ENCODE measurements at regions not wholly inside any gene's neighbourhood (a gene's known extent, or its start where the extent isn't known, plus 50 kb on each side); places are given as distances from the start of the nearest gene placed in this dataset.

- no peak for DNase-seq
Measured at GRCh38 chr15:47355759-47356158, 361.5 kb upstream of the SEMA6D start.

- no peak for DNase-seq
Measured at GRCh38 chr15:47356297-47356696, 361.0 kb upstream of the SEMA6D start.

- DNase-seq, result no peak
Measured at GRCh38 chr15:47358876-47359275, 358.4 kb upstream of the SEMA6D start.

GRCh38 chr15:47360305-47360704, 357.0 kb upstream of the SEMA6D start:
- no peak for DNase-seq

GRCh38 chr15:47362118-47362905, 355.0 kb upstream of the SEMA6D start:
- no peak for DNase-seq

- no peak for DNase-seq
Measured at GRCh38 chr15:47363653-47364052, 353.7 kb upstream of the SEMA6D start.

GRCh38 chr15:47364230-47365141, 352.8 kb upstream of the SEMA6D start:
- DNase-seq, result no peak

- DNase-seq, result no peak
Measured at GRCh38 chr15:47366884-47367283, 350.4 kb upstream of the SEMA6D start.

GRCh38 chr15:47367726-47368390, 349.4 kb upstream of the SEMA6D start:
- no peak for DNase-seq

- no peak for DNase-seq
Measured at GRCh38 chr15:47371939-47372338, 345.4 kb upstream of the SEMA6D start.

GRCh38 chr15:47374222-47374621, 343.1 kb upstream of the SEMA6D start:
- DNase-seq, result no peak

GRCh38 chr15:47376190-47376589, 341.1 kb upstream of the SEMA6D start:
- no peak for DNase-seq

- DNase-seq, result no peak
Measured at GRCh38 chr15:47377465-47377864, 339.8 kb upstream of the SEMA6D start.

GRCh38 chr15:47378527-47378926, 338.8 kb upstream of the SEMA6D start:
- DNase-seq, result no peak

GRCh38 chr15:47383102-47383501, 334.2 kb upstream of the SEMA6D start:
- DNase-seq, result no peak

- no peak for DNase-seq
Measured at GRCh38 chr15:47383801-47384200, 333.5 kb upstream of the SEMA6D start.

- no peak for DNase-seq
Measured at GRCh38 chr15:47384341-47384740, 333.0 kb upstream of the SEMA6D start.

GRCh38 chr15:47384776-47385175, 332.5 kb upstream of the SEMA6D start:
- DNase-seq, result no peak

- DNase-seq, result no peak
Measured at GRCh38 chr15:47386459-47386858, 330.8 kb upstream of the SEMA6D start.

- no peak for DNase-seq
Measured at GRCh38 chr15:47388299-47388698, 329.0 kb upstream of the SEMA6D start.

- DNase-seq, result no peak
Measured at GRCh38 chr15:47390208-47390765, 327.0 kb upstream of the SEMA6D start.

- DNase-seq, result no peak
Measured at GRCh38 chr15:47394286-47394809, 323.0 kb upstream of the SEMA6D start.

GRCh38 chr15:47395076-47395475, 322.2 kb upstream of the SEMA6D start:
- no peak for DNase-seq

Measured in GDM1 (cell line).